ENCODE measurements at regions not wholly inside any gene's neighbourhood (a gene's known extent, or its start where the extent isn't known, plus 50 kb on each side); places are given as distances from the start of the nearest gene placed in this dataset.

GRCh38 chr1:4530166-4530785 is 124.1 kb upstream of the AJAP1 start:
- DNase-seq (ENCODE audit: low spot score) = no peak
- H3K9me3 Mint-ChIP-seq (ENCODE audit: unreplicated experiment) = peaks cover 5% of the 10 kb centered on the region
- no peaks in the 10 kb centered on the region for H3K4me1 Mint-ChIP-seq (ENCODE audit: unreplicated experiment)
- H3K4me3 Mint-ChIP-seq (ENCODE audit: unreplicated experiment) = no peak overlapping the region
- no peak for TF ChIP-seq CTCF (IDR thresholded peaks at IDR 0.05; ENCODE audit: unreplicated experiment)
- H3K27me3 Mint-ChIP-seq (ENCODE audit: unreplicated experiment) = peaks cover 6% of the 10 kb centered on the region
- peaks cover 4% of the 10 kb centered on the region for H3K36me3 Mint-ChIP-seq (ENCODE audit: low read depth, unreplicated experiment)
- no peak overlapping the region for H3K27ac Mint-ChIP-seq (ENCODE audit: unreplicated experiment)

- H3K27ac Mint-ChIP-seq (ENCODE audit: unreplicated experiment) = no peak overlapping the region
- no peak for DNase-seq (ENCODE audit: low spot score)
- H3K27me3 Mint-ChIP-seq (ENCODE audit: unreplicated experiment) = peaks cover 6% of the 10 kb centered on the region
- H3K9me3 Mint-ChIP-seq (ENCODE audit: unreplicated experiment) = peaks cover 5% of the 10 kb centered on the region
- TF ChIP-seq CTCF (IDR thresholded peaks at IDR 0.05; ENCODE audit: unreplicated experiment) = no peak
- H3K36me3 Mint-ChIP-seq (ENCODE audit: low read depth, unreplicated experiment) = peaks cover 4% of the 10 kb centered on the region
- H3K4me1 Mint-ChIP-seq (ENCODE audit: unreplicated experiment) = no peaks in the 10 kb centered on the region
- no peak overlapping the region for H3K4me3 Mint-ChIP-seq (ENCODE audit: unreplicated experiment)
Measured at GRCh38 chr1:4531842-4532241, 122.6 kb upstream of the AJAP1 start.

- Mint-ChIP-seq H3K36me3 (ENCODE audit: low read depth, unreplicated experiment) (peaks cover 4% of the 10 kb centered on the region), H3K4me1 (ENCODE audit: unreplicated experiment) (no peaks in the 10 kb centered on the region), H3K4me3 (ENCODE audit: unreplicated experiment) (no peak overlapping the region), H3K27ac (ENCODE audit: unreplicated experiment) (no peak overlapping the region), H3K9me3 (ENCODE audit: unreplicated experiment) (peaks cover 5% of the 10 kb centered on the region), H3K27me3 (ENCODE audit: unreplicated experiment) (peaks cover 6% of the 10 kb centered on the region)
- TF ChIP-seq CTCF (IDR thresholded peaks at IDR 0.05; ENCODE audit: unreplicated experiment) = no peak
- no peak for DNase-seq (ENCODE audit: low spot score)
Measured at GRCh38 chr1:4532656-4533055, 121.8 kb upstream of the AJAP1 start.

GRCh38 chr1:4546911-4547310 is 107.5 kb upstream of the AJAP1 start:
- no peak for DNase-seq (ENCODE audit: low spot score)
- Mint-ChIP-seq H3K4me3 (ENCODE audit: unreplicated experiment) (no peak overlapping the region), H3K4me1 (ENCODE audit: unreplicated experiment) (no peaks in the 10 kb centered on the region), H3K36me3 (ENCODE audit: low read depth, unreplicated experiment) (peaks cover 11% of the 10 kb centered on the region), H3K27ac (ENCODE audit: unreplicated experiment) (no peak overlapping the region), H3K27me3 (ENCODE audit: unreplicated experiment) (peaks cover 7% of the 10 kb centered on the region), H3K9me3 (ENCODE audit: unreplicated experiment) (peaks cover 45% of the 10 kb centered on the region)
- TF ChIP-seq CTCF (IDR thresholded peaks at IDR 0.05; ENCODE audit: unreplicated experiment) = no peak

- no peak for DNase-seq (ENCODE audit: low spot score)
- no peaks in the 10 kb centered on the region for H3K4me1 Mint-ChIP-seq (ENCODE audit: unreplicated experiment)
- H3K27me3 Mint-ChIP-seq (ENCODE audit: unreplicated experiment) = peaks cover 9% of the 10 kb centered on the region
- H3K36me3 Mint-ChIP-seq (ENCODE audit: low read depth, unreplicated experiment) = peaks cover 22% of the 10 kb centered on the region
- no peak for TF ChIP-seq CTCF (IDR thresholded peaks at IDR 0.05; ENCODE audit: unreplicated experiment)
- H3K27ac Mint-ChIP-seq (ENCODE audit: unreplicated experiment) = no peak overlapping the region
- peaks cover 46% of the 10 kb centered on the region for H3K9me3 Mint-ChIP-seq (ENCODE audit: unreplicated experiment)
- H3K4me3 Mint-ChIP-seq (ENCODE audit: unreplicated experiment) = no peak overlapping the region
Measured at GRCh38 chr1:4549930-4550329, 104.5 kb upstream of the AJAP1 start.
